LHCN-M2 (cell line): ENCODE measurements at regions not wholly inside any gene's neighbourhood (a gene's known extent, or its start where the extent isn't known, plus 50 kb on each side); places are given as distances from the start of the nearest gene placed in this dataset.

Experiments used
- DNase-seq: peaks from one replicate; pipeline ENCODE4 v3.0.0-alpha.2; 2012; ENCODE audit warnings: low read depth

GRCh38 chr6:155954149-155954548 is 498.5 kb upstream of the NOX3 start:
- DNase-seq, result no peak

- DNase-seq, result no peak
Observed at GRCh38 chr6:155949256-155949655, 493.6 kb upstream of the NOX3 start.

- no peak for DNase-seq
Observed at GRCh38 chr6:155946860-155947259, 491.2 kb upstream of the NOX3 start.

- no peak for DNase-seq
Observed at GRCh38 chr6:155943635-155944034, 488.0 kb upstream of the NOX3 start.

- DNase-seq, result no peak
Observed at GRCh38 chr6:155939253-155939652, 483.6 kb upstream of the NOX3 start.

GRCh38 chr6:155936551-155936950 is 480.9 kb upstream of the NOX3 start:
- no peak for DNase-seq

- DNase-seq, result no peak
Observed at GRCh38 chr6:155936127-155936526, 480.5 kb upstream of the NOX3 start.

- no peak for DNase-seq
Observed at GRCh38 chr6:155916846-155917624, 461.4 kb upstream of the NOX3 start.

GRCh38 chr6:155915651-155916050 is 460.0 kb upstream of the NOX3 start:
- DNase-seq, result no peak

- no peak for DNase-seq
Observed at GRCh38 chr6:155913816-155914215, 458.2 kb upstream of the NOX3 start.

GRCh38 chr6:155909710-155910109 is 454.1 kb upstream of the NOX3 start:
- DNase-seq, result no peak

- no peak for DNase-seq
Observed at GRCh38 chr6:155895641-155896040, 440.0 kb upstream of the NOX3 start.

- no peak for DNase-seq
Observed at GRCh38 chr6:155894758-155895157, 439.1 kb upstream of the NOX3 start.

GRCh38 chr6:155894262-155894661 is 438.6 kb upstream of the NOX3 start:
- no peak for DNase-seq

- no peak for DNase-seq
Observed at GRCh38 chr6:155890409-155890808, 434.8 kb upstream of the NOX3 start.

GRCh38 chr6:155889410-155889809 is 433.8 kb upstream of the NOX3 start:
- no peak for DNase-seq

- no peak for DNase-seq
Observed at GRCh38 chr6:155887421-155887820, 431.8 kb upstream of the NOX3 start.

- DNase-seq, result no peak
Observed at GRCh38 chr6:155883741-155884140, 428.1 kb upstream of the NOX3 start.

GRCh38 chr6:155883334-155883731 is 427.7 kb upstream of the NOX3 start:
- DNase-seq, result no peak

- DNase-seq, result no peak
Observed at GRCh38 chr6:155882527-155883333, 427.1 kb upstream of the NOX3 start.

GRCh38 chr6:155881826-155882526 is 426.3 kb upstream of the NOX3 start:
- no peak for DNase-seq

- no peak for DNase-seq
Observed at GRCh38 chr6:155880900-155881299, 425.3 kb upstream of the NOX3 start.
